OCI-LY3 (cell line): ENCODE measurements at regions not wholly inside any gene's neighbourhood (a gene's known extent, or its start where the extent isn't known, plus 50 kb on each side); places are given as distances from the start of the nearest gene placed in this dataset.

Source experiments
- H2AFZ ChIP-seq: fragments of 200-600, 300-600 bp; shearing (Covaris generic); 2 replicates; pipeline ENCODE4 v1.6.0; 2014; ENCODE audit warnings: antibody characterized with exemption, low read depth, low read length
- H3K27ac ChIP-seq: fragments of 200-600, 300-600 bp; sonication (generic); 2 replicates; pipeline ENCODE4 v1.5.1; 2014; ENCODE audit warnings: mild to moderate bottlenecking, low read length, moderate library complexity, mixed read lengths
- H3K27me3 ChIP-seq: fragments of 200-600, 300-600 bp; sonication (generic); 2 replicates; pipeline ENCODE4 v1.6.1; 2014; ENCODE audit warnings: low read depth, low read length, mixed read lengths
- H3K36me3 ChIP-seq: fragments of 200-600, 300-600 bp; sonication (generic); replicated peaks from 2 replicates; pipeline ENCODE3; 2014; ENCODE audit warnings: low read depth, low read length, mixed read lengths
- H3K4me1 ChIP-seq: fragments of 300-600, 200-600 bp; sonication (generic); 2 replicates; pipeline ENCODE4 v1.6.1; 2014; ENCODE audit warnings: low read length, mixed read lengths
- H3K4me2 ChIP-seq: fragments of 200-600, 300-600 bp; sonication (generic); 2 replicates; pipeline ENCODE4 v1.6.1; 2014; ENCODE audit warnings: low read length, mixed read lengths
- H3K4me3 ChIP-seq: fragments of 300-600, 200-600 bp; sonication (generic); 2 replicates; pipeline ENCODE4 v1.5.1; 2014; ENCODE audit warnings: antibody characterized with exemption, mild to moderate bottlenecking, low read length, moderate library complexity
- H3K79me2 ChIP-seq: fragments of 300-600, 200-600 bp; shearing (Covaris generic); 2 replicates; pipeline ENCODE4 v1.6.1; 2014; ENCODE audit warnings: mild to moderate bottlenecking, low read length, mixed read lengths
- H3K9ac ChIP-seq: fragments of 300-600, 200-600 bp; shearing (Covaris generic); 2 replicates; pipeline ENCODE4 v1.6.0; 2014; ENCODE audit warnings: mild to moderate bottlenecking, low read length, moderate library complexity
- H3K9me3 ChIP-seq: fragments of 200-600, 300-600 bp; shearing (Covaris generic); 2 replicates; pipeline ENCODE4 v1.6.1; 2014; ENCODE audit warnings: low read length, mixed read lengths; ENCODE audit not compliant: insufficient read depth
- H4K20me1 ChIP-seq: fragments of 200-600, 300-600 bp; sonication (generic); 2 replicates; pipeline ENCODE4 v1.6.1; 2016; ENCODE audit warnings: low read length, mixed read lengths; ENCODE audit not compliant: insufficient read depth
- EZH2phosphoT487 ChIP-seq: fragments of 200-600 bp; shearing (Covaris generic); IDR thresholded peaks from 2 replicates; pipeline ENCODE4 v1.6.1; 2018; ENCODE audit warnings: antibody characterized with exemption, mixed run types, low read depth
- TF ChIP-seq, protein P1 (sequence below): fragments of 200-600, 300-600 bp; sonication (generic); IDR thresholded peaks from 2 replicates; pipeline ENCODE4 v1.5.1; 2014; ENCODE audit warnings: antibody characterized with exemption, low read length, low read depth

DNA sequence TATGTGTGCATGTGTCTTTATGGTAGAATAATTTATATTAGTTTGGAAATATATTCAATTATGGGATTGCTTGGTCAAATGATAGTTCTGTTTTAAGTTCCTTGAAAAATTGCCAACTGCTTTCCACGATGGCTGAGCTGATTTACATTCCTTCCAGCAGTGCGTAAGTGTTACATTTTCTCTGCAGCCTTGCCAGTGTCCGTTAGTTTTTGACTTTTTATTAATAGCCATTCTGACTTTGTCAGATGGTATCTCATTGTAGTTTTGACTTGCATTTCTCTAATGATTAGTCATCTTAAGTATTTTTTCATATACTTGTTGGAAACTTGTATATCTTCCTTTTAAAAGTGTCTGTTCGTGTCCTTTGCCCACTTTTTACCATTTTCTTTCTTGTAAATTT lies 434.2 kb upstream of the POT1 start:
- no peak overlapping the region for H3K27ac ChIP-seq
- no peak overlapping the region for H3K4me3 ChIP-seq
- H3K4me1 ChIP-seq: no peaks in the 10 kb centered on the region
- H3K36me3 ChIP-seq: no peaks in the 10 kb centered on the region
- no peaks in the 10 kb centered on the region for H3K79me2 ChIP-seq
- H3K4me2 ChIP-seq: no peak overlapping the region
- H3K9me3 ChIP-seq: no peaks in the 10 kb centered on the region
- H2AFZ ChIP-seq: no peak overlapping the region
- H4K20me1 ChIP-seq: no peaks in the 10 kb centered on the region
- H3K9ac ChIP-seq: no peak overlapping the region
- TF ChIP-seq EZH2phosphoT487: no peak
- TF ChIP-seq, protein P1, sequence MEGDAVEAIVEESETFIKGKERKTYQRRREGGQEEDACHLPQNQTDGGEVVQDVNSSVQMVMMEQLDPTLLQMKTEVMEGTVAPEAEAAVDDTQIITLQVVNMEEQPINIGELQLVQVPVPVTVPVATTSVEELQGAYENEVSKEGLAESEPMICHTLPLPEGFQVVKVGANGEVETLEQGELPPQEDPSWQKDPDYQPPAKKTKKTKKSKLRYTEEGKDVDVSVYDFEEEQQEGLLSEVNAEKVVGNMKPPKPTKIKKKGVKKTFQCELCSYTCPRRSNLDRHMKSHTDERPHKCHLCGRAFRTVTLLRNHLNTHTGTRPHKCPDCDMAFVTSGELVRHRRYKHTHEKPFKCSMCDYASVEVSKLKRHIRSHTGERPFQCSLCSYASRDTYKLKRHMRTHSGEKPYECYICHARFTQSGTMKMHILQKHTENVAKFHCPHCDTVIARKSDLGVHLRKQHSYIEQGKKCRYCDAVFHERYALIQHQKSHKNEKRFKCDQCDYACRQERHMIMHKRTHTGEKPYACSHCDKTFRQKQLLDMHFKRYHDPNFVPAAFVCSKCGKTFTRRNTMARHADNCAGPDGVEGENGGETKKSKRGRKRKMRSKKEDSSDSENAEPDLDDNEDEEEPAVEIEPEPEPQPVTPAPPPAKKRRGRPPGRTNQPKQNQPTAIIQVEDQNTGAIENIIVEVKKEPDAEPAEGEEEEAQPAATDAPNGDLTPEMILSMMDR: no peak
- no peaks in the 10 kb centered on the region for H3K27me3 ChIP-seq

DNA sequence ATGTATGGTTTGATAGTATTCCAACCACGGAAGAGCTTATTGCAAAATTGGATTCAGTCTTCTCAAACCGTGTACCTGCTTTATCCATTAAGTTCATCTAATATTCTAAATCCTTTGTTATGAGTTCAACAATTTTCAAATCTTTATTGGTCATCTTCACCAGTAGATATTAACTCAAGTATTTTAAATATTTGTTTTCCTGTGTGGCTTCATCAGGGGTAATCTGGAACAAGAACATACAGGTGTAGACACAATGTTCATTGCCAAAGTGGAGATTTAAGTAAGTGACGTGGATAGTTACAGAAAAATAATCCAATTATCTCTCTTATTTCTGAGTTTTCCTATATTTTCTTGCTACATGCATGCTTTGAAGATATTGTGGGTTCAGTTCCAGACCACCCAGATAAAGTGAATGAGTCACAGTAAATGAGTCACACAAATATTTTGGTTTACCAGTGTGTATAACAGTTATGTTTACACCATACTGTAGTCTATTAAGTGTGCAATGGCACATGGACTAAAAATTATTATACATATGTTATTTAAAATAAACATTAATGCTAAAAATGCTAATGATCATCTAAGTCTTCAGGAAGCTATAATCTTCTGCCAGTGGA lies 429.0 kb upstream of the POT1 start:
- H3K27ac ChIP-seq: no peak overlapping the region
- 0 out of 2 replicates have a peak overlapping the region, but pooled peaks have one; percentile 0 for H3K4me2 ChIP-seq
- H4K20me1 ChIP-seq: no peaks in the 10 kb centered on the region
- no peak overlapping the region for H3K9ac ChIP-seq
- no peaks in the 10 kb centered on the region for H3K9me3 ChIP-seq
- no peak overlapping the region for H2AFZ ChIP-seq
- TF ChIP-seq, protein P1: no peak
- no peak for TF ChIP-seq EZH2phosphoT487
- H3K4me1 ChIP-seq: peaks cover 34% of the 10 kb centered on the region
- H3K79me2 ChIP-seq: no peaks in the 10 kb centered on the region
- no peak overlapping the region for H3K4me3 ChIP-seq
- H3K36me3 ChIP-seq: no peaks in the 10 kb centered on the region
- H3K27me3 ChIP-seq: no peaks in the 10 kb centered on the region

DNA sequence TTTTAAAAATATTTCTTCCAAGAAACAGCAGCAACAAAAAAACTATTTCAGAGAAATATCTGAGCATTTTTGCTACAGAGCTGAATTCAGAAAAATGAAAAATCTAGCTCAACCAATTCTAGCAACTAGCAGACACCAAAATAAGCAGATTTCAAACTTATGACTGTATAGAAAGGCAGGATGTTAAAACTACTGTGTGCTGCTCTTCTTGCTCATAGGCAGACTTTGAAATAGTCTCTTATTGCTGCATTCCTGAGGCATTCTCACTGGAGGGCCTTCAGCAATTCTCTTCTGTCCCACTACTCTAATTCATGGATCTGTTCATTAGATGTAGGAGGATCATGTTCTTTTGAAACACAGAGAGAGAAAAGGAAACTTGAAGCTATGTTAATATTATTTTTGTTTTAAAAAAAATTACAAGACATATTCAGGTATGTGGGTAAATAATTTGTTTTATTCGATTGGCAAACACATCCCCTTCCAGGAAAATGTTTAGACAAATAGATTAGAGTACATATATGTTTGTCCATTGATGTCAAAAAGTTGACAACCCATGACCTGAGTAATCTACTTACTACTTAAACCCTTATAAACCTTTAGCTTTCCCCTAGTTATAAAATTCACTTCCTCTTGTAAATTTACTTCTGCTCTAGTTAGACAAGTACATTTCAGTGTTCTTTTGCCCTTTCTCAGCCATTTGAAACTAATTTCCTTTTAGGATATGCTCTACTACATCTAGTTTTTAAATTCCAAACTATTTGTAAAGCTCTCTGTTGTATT lies 428.2 kb upstream of the POT1 start:
- Histone ChIP-seq H3K36me3 (no peaks in the 10 kb centered on the region), H3K9me3 (no peaks in the 10 kb centered on the region), H4K20me1 (no peaks in the 10 kb centered on the region), H3K27ac (peak overlapping the region; percentile 12; the same call in 1 of the 2 replicates), H3K4me2 (peak overlapping the region; percentile 0; the same call in 1 of the 2 replicates), H2AFZ (no peak overlapping the region), H3K9ac (no peak overlapping the region), H3K79me2 (no peaks in the 10 kb centered on the region), H3K4me3 (no peak overlapping the region), H3K4me1 (peaks cover 34% of the 10 kb centered on the region), H3K27me3 (no peaks in the 10 kb centered on the region)
- TF ChIP-seq EZH2phosphoT487: no peak
- TF ChIP-seq, protein P1: no peak

DNA sequence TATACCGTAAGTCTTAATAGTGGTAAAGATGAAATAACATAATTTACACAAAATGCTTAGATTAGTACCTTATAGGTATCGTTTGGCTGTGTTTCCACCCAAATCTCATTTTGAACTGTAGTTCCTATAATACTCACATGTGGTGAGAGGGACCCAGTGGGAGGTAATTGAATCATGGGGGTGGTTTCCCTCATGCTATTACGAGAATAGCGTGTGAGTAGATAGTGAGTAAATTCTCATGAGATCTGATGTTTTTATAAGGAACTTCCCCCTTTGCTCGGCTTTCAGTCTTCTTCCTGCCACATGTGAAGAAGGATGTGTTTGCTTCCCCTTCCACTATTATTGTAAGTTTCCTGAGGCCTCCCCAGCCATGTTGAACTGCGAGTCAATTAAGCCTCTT lies 426.3 kb upstream of the POT1 start:
- TF ChIP-seq, protein P1: no peak
- no peak for TF ChIP-seq EZH2phosphoT487
- Histone ChIP-seq H3K4me2 (peak overlapping the region; percentile 59), H4K20me1 (no peaks in the 10 kb centered on the region), H3K27me3 (no peaks in the 10 kb centered on the region), H3K9ac (no peak overlapping the region), H3K79me2 (no peaks in the 10 kb centered on the region), H3K4me1 (peaks cover 37% of the 10 kb centered on the region), H2AFZ (0 out of 2 replicates have a peak overlapping the region, but pooled peaks have one; percentile 36), H3K36me3 (no peaks in the 10 kb centered on the region), H3K27ac (peak overlapping the region; percentile 54), H3K4me3 (peak overlapping the region; percentile 24; the same call in 1 of the 2 replicates), H3K9me3 (no peaks in the 10 kb centered on the region)
